ENCODE measurements at regions not wholly inside any gene's neighbourhood (a gene's known extent, or its start where the extent isn't known, plus 50 kb on each side); places are given as distances from the start of the nearest gene placed in this dataset.

- H3K4me3 ChIP-seq = peak overlapping the region; percentile 9; the same call in 1 of the 2 replicates
- Mint-ChIP-seq H3K27ac (no peak overlapping the region), H3K27me3 (ENCODE audit: insufficient read depth, low read depth, poor library complexity) (peaks cover 4% of the 10 kb centered on the region), H3K36me3 (ENCODE audit: low read depth) (peaks cover 19% of the 10 kb centered on the region), H3K4me1 (no peaks in the 10 kb centered on the region), H3K9me3 (peaks cover 15% of the 10 kb centered on the region), H3K4me3 (no peak overlapping the region)
- H3K36me3 ChIP-seq (ENCODE audit: insufficient read depth) = no peaks in the 10 kb centered on the region
- no peaks in the 10 kb centered on the region for H3K79me2 ChIP-seq (replicated peaks; ENCODE audit: insufficient read depth)
- no peaks in the 10 kb centered on the region for H3F3A ChIP-seq (replicated peaks; ENCODE audit: low read depth)
- ATAC-seq = no peak
- peaks cover 12% of the 10 kb centered on the region for H3K9me2 ChIP-seq (ENCODE audit: insufficient read depth)
- no peaks in the 10 kb centered on the region for H3K27me3 ChIP-seq (ENCODE audit: insufficient read depth)
- H3K4me2 ChIP-seq = peak overlapping the region; percentile 50
- peaks cover 8% of the 10 kb centered on the region for H3K4me1 ChIP-seq (ENCODE audit: insufficient read depth)
- H2AFZ ChIP-seq = no peak overlapping the region
- peak overlapping the region; percentile 64; the same call in 1 of the 2 replicates for H3K27ac ChIP-seq (ENCODE audit: low read depth)
- DNase-seq (ENCODE audit: low spot score) = no peak
- no peak for TF ChIP-seq EZH2 (IDR thresholded peaks at IDR 0.05; ENCODE audit: low read depth, unreplicated experiment)
- TF ChIP-seq POLR2AphosphoS5 (IDR thresholded peaks at IDR 0.05; ENCODE audit: low read depth) = no peak
- TF ChIP-seq ZNF331 (CRISPR knock-in tag; IDR thresholded peaks at IDR 0.05; ENCODE audit: low read depth) = no peak
- TF ChIP-seq CREB1 (CRISPR knock-in tag; IDR thresholded peaks at IDR 0.05; ENCODE audit: low read depth) = no peak
- no peak for TF ChIP-seq ZNF114 (CRISPR knock-in tag; IDR thresholded peaks at IDR 0.05)
- TF ChIP-seq REST (IDR thresholded peaks at IDR 0.05; ENCODE audit: unreplicated experiment) = no peak
- no peak for TF ChIP-seq JUNB (IDR thresholded peaks at IDR 0.05; ENCODE audit: unreplicated experiment)
- no peak for TF ChIP-seq EZH2phosphoT487 (IDR thresholded peaks at IDR 0.05; ENCODE audit: unreplicated experiment)
- no peak for TF ChIP-seq ZNF462 (CRISPR knock-in tag; IDR thresholded peaks at IDR 0.05)
- no peak for TF ChIP-seq CTCF (conservative IDR thresholded peaks at IDR 0.05; ENCODE audit: low read depth in 2 of 2)
- TF ChIP-seq ETS1 (IDR thresholded peaks at IDR 0.05) = no peak
- H4K20me1 ChIP-seq (replicated peaks; ENCODE audit: insufficient read depth) = no peaks in the 10 kb centered on the region
Observed at GRCh38 chr6:80647156-80647555, 540.7 kb downstream of the BCKDHB start.

Data from GM23338 (cell line).